Vagina (tissue), 2 donors: ENCODE measurements at regions not wholly inside any gene's neighbourhood (a gene's known extent, or its start where the extent isn't known, plus 50 kb on each side); places are given as distances from the start of the nearest gene placed in this dataset.

Source experiments
- CTCF ChIP-seq, 3 experiments: fragments of 450-650 bp in 2 of 3; fragments of 200-600 bp in 1 of 3; sonication (generic) in 1 of 3; IDR thresholded peaks; one replicate each; pipeline ENCODE4 v1.5.1; 2017 to 2019; ENCODE audit warnings: antibody characterized with exemption in 3 of 3, mild to moderate bottlenecking in 2 of 3, moderate library complexity in 2 of 3
- POLR2A ChIP-seq, 2 donors: fragments of 450-650 bp; IDR thresholded peaks; one replicate each; pipeline ENCODE4 v1.6.1; 2017; ENCODE audit warnings: antibody characterized with exemption in 2 of 2, mild to moderate bottlenecking in 2 of 2, moderate library complexity in 2 of 2
- POLR2AphosphoS5 ChIP-seq, 2 donors: sonication (generic); formaldehyde crosslinking; IDR thresholded peaks; one replicate each; pipeline ENCODE4 v1.9.0; 2017; ENCODE audit warnings: antibody characterized with exemption in 2 of 2, mild to moderate bottlenecking in 2 of 2, low read depth in 1 of 2; ENCODE audit not compliant: insufficient read depth in 1 of 2

- no peak for TF ChIP-seq CTCF (IDR thresholded peaks at IDR 0.05)
- TF ChIP-seq POLR2AphosphoS5 (IDR thresholded peaks at IDR 0.05; ENCODE audit: insufficient read depth in 1 of 2, low read depth in 1 of 2), result no peak
- no peak for TF ChIP-seq POLR2A (IDR thresholded peaks at IDR 0.05)
These were observed 98.0 kb upstream of the SLC44A3 start for GRCh38 chr1:94722181-94722580.
